ENCODE measurements at regions not wholly inside any gene's neighbourhood (a gene's known extent, or its start where the extent isn't known, plus 50 kb on each side); places are given as distances from the start of the nearest gene placed in this dataset.

DNA sequence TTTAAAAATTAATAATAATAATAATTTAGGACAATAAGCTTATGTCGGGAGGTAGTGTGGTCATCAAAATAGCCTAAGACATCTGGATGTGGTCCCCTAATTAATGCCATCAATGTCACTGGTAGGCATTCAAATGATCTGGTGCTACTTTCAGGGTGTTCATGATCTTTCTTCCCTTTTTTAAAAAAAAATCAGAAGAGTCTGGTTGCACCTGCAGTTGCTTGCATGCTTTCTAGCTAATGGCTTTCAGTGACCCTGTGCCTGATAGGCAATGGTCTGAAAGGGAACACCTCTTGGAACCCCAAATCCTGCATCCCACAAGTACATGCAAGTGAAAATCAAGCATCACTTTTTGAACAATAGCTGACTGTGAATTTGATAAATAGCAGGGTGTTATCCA is 64.1 kb upstream of the KBTBD8 start:
- TF ChIP-seq SUZ12 (IDR thresholded peaks at IDR 0.05; ENCODE audit: extremely low read depth, insufficient read depth, insufficient read length) (no peak), ZNF274 (IDR thresholded peaks at IDR 0.05; ENCODE audit: low read depth, low read length) (no peak), YY1 (IDR thresholded peaks at IDR 0.05; ENCODE audit: insufficient read depth, insufficient read length) (no peak)
